NCI-H2227 treated with DMSO at 0.1 percent for 48 hours (cell line): ENCODE measurements at regions not wholly inside any gene's neighbourhood (a gene's known extent, or its start where the extent isn't known, plus 50 kb on each side); places are given as distances from the start of the nearest gene placed in this dataset.
"Not testable (repeated sequence)": the region's sequence is repeated elsewhere in the genome, so short reads cannot be mapped to it uniquely, and the experiment has no call there.

ENCODE experiments used
- DNase-seq: peaks from one replicate; lab custom pipeline; 2025; lab: John Stamatoyannopoulos, UW

DNA sequence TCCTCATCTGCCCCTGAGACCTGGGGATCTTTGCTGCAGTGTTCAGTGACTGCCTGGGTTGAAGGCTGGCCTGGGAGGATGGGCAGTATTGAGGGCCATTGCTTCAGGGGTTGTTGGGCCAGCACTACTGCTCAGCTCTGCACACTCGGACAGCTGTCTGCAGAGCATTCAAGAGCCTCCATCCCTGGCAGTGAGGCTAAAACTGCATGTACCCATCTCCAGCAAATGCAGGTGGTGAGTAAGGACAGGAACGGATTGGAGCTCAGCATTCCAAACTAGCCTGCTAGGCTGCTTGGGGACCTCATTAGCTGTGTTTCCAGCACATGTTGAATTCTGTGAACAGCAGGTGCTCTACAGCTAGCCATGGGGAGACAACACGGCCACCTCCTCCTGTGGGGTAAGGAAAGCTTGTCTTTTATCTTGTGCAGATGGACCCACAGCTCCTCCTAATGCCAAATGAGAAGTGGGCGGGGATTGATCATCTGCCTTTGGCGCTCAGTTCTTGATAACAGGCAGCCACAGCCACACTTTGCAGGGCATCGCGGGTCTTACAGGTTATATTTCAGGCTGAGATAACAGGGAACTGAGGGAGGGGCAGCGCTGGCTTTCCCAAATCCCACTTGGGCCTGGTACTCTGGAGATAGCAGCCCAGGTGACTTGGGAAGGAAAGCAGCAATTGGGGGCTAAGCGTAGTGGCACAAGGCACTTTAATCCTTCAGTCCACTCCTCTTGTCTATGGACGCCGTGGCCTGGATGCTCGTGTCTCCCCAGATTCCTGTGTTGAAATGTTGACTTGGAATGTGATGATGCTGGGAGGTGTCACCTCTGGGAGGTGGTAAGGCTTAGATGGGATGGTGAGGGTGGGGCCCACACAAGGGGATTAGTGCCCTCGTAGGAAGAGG lies 254.5 kb upstream of the B3GAT1 start:
- DNase-seq = no peak

DNA sequence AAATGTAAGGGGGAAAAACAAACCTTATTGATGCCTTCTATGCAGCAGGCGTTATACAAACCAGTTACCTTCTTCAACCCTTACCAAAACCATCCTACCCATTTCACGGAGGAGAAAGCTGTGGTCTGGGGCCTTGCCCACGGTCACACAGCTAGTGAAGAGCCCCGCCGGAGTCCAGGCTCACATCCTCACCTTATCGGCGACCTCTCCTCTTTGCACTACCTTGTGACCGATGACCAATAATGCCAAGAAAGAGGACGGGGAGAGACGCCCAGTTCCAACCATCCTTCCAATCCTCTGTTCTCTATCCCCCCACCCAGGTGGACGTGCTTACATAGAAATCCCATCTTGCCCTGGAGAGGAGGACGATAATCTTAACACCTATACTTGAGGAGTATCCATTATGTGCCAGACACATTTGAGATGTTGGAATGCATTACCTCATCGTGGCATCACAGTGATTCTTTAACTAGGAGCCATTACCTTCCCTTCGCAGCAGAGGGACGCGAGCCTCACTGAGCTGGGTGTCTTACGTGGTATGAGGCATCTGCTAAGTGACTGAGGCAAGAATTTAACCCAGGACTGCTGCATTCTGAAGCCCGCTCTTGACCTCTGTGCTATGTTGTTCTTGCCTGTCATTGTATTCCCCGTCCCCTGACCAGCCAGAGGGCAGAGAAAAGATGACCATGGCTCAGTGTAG lies 253.7 kb upstream of the B3GAT1 start:
- no peak for DNase-seq

DNA sequence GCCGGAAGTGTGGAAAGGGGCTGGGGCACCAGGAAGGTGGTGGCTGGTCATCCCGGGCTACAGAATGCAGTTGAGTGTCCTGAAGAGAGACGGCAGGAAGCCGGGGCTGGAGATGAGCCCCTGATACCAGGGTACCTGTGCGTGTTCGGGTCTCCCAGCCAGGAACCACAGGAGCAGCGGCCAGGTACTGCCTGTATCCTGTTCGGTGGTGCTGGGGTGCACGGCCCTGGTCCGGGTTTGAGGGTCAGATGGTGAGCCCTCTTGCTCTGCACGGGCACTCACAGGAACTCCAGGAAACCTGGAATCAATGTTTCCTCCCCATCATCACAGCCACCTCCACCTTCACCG lies 253.1 kb upstream of the B3GAT1 start:
- DNase-seq = no peak

DNA sequence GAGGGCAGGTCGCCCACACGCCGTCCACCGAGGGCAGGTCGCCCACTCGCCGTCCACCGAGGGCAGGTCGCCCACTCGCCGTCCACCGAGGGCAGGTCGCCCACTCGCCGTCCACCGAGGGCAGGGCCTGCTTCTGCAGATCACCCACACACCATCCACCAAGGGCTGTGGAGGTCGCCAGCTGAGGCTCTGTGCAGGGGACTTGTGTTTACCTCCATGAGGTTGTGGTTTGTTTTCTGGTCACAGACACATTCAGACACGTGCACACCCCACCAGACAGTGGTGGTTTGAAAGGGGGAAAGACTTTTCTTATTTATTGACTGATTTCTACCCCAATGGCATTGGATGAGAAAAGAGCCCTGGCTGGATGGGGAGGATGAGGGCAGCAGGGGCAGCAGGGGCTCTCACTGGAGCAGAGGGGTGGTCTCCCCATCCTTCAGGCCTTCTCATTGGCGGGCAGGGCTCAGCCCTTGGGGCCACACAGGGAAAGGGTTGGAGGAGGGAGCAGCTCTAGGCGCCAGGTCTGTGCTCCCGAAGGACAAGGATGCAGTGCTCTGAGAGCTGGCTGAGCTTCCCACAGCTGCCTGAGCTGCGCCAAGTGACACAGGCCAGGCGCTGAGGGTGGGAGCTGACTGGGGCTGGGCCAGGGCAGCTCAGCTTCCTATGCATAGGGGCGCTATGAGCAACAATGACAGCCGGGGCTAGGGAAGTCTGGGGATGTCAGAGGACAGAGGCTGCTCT lies 252.6 kb upstream of the B3GAT1 start:
- DNase-seq = no peak

DNA sequence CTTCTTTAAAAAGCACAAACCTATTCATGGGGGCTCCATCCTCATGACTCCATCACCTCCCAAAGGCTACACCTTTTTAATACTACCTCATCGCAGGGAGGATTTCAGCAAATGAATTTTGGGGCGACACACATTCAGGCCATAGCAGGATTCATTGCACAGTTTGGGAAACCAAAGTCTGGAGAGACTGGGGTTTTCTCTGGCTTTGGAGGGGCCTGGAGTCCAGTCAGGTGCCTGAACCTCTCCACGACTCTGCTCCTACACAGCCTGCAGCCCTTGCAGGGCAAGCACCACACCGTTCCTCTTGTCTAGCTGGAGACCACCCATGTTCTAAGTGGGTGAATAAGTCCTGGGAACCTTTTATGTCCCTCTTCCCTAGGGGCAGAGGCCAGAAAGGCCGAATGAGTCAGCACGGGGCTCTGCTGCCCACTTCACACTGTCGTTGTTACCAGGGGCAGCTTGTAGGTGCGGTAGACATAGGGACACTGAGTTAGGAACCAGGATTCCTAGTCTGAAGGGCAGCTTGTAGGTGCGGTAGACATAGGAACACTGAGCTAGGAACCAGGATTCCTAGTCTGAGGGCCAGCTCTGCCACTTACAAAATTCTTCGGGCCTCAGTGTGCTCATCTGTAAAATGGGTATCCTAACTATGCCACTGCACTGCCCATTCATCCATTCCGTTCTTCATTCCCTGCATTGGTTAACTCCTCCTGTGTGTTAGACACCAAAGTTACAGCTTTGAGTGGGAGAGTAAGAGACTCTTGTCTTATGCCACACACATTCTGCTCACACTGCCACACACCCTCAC lies 251.7 kb upstream of the B3GAT1 start:
- DNase-seq = no peak

DNA sequence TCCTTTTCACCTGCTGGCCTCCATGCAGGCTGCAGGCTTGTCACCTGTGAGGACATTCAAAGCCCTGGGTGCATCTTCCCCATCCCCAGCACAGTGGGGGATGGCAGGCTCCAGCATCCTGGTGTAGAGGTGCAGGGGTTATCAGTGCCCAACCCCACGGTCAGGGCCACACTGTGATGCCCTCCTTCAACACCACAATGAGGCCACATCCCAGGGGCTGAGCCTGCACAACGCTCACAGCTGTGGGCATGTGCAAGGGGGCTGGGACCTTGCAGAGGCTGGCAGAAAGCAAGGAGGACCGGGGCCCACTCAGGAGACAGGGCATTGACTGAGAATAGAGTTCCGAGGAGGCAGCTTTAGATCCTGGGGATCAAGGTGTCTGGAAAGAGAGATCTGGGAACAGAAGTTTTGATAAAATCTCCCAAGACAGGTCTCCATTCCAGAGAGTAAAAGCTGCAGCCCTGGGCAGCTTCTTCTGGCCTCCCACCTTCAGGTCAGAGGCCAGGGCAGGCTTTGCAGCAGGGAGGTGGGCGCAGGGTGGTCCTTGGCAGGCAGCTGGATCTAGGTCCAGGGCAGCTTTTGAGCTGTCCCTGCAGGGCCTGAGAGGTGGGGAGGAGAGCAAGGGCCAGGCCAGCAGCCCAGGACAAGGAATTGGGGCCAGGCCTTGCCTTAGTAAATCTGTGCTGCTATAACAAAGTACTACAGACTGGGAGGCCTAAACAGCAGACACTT lies 250.8 kb upstream of the B3GAT1 start:
- DNase-seq = no peak

DNA sequence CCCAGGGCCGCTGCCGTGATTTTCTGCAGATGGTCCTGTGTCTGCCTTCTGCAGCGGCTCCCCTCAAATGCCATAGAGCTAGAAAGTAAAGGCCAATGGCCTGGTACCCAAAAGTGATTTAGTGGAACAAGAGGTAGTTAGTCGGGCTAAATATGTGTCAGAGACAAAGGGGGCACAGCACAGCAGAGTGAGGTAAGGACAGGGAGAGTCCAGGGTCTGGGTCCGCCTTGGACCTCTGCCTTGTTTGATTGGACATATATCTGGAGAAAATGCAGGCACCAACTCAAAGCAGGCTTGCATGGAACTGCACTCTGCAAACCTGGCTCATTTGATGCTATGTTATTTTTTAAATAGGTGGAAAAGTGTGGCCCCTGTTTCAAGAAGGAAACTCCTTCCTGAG lies 249.6 kb upstream of the B3GAT1 start:
- DNase-seq = no peak

DNA sequence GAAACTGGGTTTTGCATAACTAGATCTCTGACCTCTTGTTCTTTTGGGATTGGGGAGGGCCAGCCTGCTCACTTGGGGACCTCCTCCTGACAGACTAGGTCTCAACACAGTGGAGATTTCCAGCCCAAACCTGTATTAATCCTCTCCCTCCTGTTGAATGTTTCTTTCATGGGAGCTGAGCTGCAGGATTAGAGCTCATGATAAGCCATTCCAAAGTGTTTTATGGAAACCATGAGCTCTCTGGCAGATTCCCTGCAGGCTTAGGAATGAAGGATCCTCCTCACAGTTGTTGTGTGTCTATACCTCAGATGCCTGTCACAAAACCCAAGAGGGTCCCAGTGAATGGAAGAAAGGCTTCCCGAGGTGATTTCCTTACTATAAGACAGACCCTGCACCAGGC lies 248.4 kb upstream of the B3GAT1 start:
- no peak for DNase-seq

DNA sequence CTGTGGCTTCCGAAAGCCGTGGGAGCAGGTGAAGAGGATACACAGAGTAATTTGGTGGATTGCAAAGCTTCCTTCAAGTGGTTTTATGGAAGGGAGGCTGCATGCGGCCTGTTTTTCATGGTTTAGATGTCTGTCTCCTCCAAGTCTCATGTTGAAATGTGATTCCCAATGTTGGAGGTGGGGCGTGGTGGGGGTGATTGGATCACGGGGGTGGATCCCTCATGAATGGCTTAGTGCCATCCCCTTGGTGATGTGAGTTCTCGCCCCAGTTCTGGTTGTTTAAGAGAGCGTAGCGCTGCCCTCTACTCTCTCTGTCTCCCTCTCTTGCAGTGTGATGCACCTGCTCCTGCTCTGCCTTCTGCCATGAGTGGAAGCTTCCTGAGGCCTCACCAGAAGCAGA lies 247.8 kb upstream of the B3GAT1 start:
- DNase-seq = no peak

DNA sequence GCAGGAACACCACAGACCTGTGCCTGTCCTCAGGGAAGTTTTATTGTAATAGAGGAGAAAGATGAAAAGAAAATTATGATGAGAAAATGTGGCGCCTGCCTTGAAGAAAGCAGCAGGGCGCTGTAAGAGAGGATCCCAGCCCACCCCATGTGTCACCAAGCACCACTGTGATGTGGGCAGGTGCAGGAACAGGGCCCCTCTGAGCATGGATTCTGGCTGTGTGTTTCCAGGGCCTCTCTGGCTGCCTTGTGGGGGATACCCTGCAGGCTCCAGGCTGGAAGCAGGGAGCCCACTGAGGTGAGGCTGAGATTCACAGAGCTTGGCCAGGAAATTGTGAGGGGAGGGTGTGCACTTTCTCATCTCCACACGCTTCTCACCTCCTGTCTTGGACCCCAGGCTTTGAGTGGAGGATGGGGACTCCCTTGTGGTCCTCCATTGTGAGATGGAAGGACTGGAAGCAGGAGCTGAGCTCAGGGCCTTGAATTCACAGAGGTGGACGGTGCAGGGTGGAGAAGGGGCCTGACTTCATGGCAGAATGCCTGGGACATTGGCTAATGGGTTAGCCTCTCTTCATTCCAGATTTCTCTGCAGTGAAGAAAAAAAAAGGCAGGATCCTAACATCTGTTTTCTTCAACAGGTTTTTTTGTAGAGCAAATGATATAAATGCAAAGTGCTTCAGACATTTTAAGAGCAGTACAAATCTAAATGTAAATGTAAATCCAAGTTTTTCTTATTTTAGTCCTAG lies 246.6 kb upstream of the B3GAT1 start:
- no peak for DNase-seq

DNA sequence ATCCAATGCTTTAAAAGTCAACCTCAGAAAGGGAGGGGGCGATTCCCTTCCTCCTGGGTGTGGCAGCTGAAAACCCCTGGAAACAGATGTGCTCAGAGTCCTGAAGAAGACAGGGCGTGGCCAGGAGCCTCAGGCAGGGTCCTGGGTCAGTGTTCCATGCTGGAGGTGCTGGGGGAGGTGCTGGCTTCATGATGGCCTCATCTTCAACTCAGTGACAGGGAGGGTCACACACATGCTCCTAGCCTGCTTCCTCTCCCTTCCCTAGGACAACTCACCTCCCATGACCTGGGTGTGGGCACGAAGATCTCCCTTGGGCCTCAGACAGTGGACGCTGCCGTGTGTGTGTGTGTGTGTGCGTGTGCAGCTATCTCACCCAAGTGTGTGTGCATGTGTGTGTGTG lies 245.6 kb upstream of the B3GAT1 start:
- DNase-seq = no peak

DNA sequence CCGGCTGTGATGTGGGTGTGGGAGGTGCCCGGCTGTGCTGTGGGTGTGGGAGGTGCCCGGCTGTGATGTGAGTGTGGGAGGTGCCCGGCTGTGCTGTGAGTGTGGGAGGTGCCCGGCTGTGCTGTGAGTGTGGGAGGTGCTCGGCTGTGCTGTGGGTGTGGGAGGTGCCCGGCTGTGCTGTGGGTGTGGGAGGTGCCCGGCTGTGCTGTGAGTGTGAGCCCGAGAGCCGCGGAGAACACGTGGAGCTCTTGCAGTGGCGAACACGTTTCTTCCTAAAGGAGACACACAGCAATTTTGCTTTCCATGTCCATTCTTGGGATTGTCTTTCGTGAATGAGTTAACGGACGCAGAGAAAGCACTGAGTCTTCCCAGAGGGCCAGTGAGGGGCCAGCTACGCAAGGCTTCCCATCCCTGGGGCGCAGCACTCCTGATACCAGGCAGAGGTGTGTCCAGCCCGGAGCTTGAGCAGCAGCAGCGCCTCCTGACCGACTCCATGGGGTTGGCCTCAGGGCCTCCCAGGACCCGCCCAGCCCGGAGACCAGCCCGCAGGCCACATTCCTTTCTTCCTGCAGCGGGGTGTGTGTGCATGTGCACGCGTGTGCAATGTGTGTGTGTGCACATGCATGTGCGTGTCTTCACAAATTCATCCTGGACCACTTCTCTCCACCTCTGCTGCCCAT lies 245.0 kb upstream of the B3GAT1 start:
- DNase-seq = no peak

DNA sequence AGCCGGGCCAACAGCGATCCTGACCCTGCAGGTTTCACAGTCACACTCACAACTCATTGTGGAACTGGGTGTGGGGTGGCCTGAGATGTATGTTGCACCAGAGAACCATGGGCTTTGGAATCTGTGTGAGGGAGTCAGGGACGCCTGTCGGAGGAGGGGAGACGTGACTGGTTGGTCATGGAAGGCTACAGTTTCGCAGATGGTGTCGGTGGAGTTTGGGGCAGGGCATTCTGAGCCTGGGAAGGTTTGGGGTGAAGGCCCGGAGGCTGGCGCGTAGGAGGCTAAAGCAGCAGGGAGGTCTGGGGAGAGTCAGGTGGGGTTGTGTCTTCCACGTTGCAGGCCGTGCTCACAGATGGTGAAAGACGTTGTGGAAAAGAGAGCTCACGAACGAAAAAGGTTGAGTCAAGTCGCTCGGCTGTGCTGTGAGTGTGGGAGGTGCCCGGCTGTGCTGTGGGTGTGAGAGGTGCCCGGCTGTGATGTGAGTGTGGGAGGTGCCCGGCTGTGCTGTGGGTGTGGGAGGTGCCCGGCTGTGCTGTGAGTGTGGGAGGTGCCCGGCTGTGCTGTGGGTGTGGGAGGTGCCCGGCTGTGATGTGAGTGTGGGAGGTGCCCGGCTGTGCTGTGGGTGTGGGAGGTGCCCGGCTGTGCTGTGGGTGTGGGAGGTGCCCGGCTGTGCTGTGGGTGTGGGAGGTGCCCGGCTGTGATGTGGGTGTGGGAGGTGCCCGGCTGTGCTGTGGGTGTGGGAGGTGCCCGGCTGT lies 244.2 kb upstream of the B3GAT1 start:
- DNase-seq = not testable (repeated sequence)

DNA sequence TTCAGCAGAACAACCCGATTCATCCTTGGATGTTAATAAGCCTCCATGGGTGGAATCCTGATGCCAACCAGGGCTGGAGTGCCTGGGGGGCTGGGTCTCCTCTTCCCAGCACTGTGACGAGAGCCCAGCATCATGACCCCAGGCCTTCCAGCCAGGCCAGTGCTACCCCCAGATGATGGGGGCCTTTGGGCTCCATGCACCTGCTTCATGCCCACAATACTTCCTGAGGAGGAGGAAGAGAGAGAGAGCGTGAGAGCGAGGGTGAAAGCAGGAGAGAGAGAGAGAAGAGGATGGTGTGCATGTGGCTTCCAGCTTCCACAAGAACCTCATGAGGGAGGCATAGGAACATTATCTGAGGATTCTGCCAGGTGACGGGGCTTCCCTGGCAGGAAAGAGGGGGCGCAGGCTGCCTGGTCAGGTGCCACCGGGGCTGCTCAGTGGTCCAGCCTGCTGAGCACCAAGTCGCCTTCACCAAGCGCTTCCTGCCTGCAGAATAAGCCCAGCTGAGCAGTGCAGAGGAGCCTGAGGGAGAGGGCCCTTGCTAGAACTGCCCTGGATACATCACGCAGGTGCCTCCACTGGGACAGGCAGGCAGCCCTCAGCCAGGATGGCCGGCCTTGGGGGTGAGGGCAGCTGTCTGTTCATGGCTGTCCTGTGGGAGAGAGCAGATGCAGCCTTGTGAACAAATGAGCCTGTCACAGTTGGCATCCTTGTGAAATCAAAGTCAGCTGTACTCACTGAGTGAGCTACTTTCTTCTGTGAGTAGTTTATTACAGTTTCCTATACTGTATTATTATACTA lies 243.3 kb upstream of the B3GAT1 start:
- DNase-seq = no peak

DNA sequence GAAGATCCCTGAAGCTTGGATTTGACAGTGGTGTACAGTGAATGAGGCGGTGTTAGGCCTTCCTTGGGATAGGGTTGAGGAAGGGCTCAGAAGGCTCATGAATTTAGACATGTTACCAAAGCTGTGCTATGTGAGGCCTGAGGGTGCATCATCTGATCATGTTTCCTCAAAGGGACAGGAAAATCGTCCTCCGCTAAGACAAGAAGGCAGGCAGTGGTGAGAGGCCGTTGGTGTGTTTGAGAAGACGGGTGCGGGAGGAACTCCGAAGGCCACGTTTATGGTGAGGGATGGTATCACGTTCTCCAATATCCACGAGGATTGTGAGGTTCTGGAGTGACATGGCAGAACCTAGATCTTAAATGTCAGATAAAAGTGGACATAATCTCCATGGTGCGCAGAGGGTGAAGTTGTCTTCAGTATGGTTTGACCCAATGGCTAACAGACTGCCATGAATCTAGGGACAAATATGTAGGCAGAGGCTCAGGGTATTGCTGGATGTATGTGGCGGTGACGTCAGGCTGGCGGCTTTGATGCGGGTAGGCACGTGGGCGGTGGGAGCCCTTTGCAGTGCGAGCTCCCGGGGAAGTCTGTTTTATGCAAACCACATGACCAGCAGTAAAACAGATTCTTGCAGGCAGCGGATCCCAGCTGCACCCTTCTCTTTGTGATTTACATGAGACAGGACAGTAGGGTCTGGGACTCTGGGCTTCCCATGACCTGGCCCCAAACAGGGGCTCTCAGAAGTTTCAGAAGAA lies 242.3 kb upstream of the B3GAT1 start:
- DNase-seq = no peak

DNA sequence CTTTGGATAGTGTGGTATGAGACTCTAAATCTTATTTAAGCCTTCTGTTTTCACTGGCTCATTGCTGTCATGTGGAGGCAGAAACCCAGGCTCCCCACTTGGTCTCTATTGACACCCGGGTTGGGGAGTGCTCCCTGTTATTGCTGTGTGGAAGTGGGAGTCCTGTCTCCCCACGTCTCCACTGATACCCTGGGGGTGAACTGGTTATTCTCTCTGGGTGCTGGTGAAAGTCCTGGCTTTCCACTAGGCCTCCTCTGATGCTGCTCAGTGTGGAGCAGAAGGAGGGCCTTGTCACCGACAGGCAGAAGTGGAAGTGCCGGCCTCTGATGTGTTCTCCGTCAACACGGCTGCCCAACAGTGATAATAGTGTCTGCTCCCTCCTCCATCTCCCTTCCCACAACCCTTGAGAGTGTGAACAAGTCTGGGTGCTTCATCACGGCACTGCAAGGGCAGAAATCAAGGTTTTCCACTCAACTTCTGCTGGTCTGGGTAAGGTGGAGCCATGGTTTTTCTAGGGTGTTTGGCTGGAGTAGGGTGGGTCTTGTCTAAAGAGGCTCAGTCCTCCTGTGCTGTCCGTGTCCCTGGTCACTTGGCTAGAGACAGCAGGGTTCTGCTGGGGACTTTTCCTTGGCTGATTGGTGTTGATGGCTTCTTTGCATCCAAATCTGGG lies 240.7 kb upstream of the B3GAT1 start:
- no peak for DNase-seq

DNA sequence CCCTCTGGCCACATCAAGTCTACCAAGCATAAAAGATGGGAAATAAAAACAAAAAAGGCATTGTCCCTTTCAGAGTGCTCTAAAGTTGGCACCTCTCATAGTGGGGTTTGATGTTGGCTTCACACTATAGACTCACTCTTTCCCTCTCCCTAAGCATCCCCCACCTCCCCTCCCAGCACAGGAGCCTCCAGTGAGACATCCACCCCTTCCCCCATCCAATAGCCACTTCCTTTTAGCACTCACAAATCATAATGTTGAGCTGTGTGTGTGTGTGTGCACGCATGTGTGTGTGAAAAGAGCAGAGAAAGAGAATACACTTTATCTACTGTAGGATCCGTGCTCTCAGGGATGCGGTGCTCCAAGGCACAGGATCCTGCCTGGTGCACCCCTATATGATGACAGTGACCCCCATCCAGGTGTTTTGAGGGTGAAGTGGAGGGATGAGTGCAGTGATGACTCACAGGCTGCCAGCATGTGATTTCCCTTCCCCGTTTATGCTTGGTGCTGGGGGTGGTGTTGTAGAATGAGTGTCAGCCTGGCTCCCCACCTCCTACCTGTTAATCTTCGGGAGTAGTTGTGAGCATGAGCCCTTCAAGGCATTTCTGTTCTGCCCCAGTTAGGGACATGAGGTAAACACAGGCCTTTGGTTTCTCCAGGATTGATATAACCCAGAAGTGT lies 235.2 kb upstream of the B3GAT1 start:
- DNase-seq = no peak
